Esophagus squamous epithelium (tissue), 4 donors: ENCODE measurements at regions not wholly inside any gene's neighbourhood (a gene's known extent, or its start where the extent isn't known, plus 50 kb on each side); places are given as distances from the start of the nearest gene placed in this dataset.

Experiments
- POLR2A ChIP-seq, 4 donors: fragments of 450-650 bp; IDR thresholded peaks; one replicate each; pipeline ENCODE4 v1.6.1; 2017; ENCODE audit warnings: antibody characterized with exemption in 4 of 4, mild to moderate bottlenecking in 4 of 4, moderate library complexity in 3 of 4
- TF ChIP-seq, protein P1 (sequence below), 6 experiments: fragments of 450-650 bp in 4 of 6; fragments of 200-600 bp in 2 of 6; sonication (generic) in 2 of 6; IDR thresholded peaks; one replicate each; pipeline ENCODE4 v1.5.1; 2016 to 2019; ENCODE audit warnings: antibody characterized with exemption in 6 of 6, mild to moderate bottlenecking in 4 of 6, moderate library complexity in 4 of 6

DNA sequence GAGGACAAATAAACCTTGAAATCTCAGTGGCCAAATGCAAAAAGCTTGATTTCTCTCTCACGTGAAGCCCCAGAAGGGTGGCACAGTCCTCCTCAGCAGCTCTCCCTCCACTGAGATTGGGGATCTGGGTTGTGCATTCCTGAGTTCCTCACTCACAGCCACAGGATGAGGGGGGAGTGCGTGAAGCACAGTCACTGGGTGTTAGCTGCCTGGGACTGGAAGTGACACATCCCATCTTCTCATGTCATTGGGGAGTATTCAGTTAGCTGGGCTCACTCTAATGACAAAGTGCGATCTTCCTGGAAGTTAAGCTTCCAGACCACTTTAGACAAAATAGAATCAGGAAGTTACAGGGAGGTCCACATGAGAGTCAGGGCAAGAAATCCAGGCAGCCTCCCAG lies 192.2 kb upstream of the LRFN2 start:
- TF ChIP-seq, protein P1, sequence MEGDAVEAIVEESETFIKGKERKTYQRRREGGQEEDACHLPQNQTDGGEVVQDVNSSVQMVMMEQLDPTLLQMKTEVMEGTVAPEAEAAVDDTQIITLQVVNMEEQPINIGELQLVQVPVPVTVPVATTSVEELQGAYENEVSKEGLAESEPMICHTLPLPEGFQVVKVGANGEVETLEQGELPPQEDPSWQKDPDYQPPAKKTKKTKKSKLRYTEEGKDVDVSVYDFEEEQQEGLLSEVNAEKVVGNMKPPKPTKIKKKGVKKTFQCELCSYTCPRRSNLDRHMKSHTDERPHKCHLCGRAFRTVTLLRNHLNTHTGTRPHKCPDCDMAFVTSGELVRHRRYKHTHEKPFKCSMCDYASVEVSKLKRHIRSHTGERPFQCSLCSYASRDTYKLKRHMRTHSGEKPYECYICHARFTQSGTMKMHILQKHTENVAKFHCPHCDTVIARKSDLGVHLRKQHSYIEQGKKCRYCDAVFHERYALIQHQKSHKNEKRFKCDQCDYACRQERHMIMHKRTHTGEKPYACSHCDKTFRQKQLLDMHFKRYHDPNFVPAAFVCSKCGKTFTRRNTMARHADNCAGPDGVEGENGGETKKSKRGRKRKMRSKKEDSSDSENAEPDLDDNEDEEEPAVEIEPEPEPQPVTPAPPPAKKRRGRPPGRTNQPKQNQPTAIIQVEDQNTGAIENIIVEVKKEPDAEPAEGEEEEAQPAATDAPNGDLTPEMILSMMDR (IDR thresholded peaks at IDR 0.05): no peak
- TF ChIP-seq POLR2A (IDR thresholded peaks at IDR 0.05): no peak
